ENCODE measurements at regions not wholly inside any gene's neighbourhood (a gene's known extent, or its start where the extent isn't known, plus 50 kb on each side); places are given as distances from the start of the nearest gene placed in this dataset.
A peak's percentile ranks its signal among the peaks of the same experiment; 100 is the strongest.

- H3K79me2 ChIP-seq (ENCODE audit: control insufficient read depth, insufficient read depth, low read length, poor library complexity): no peaks in the 10 kb centered on the region
- no peaks in the 10 kb centered on the region for H3K4me1 ChIP-seq (ENCODE audit: control insufficient read depth in 1 of 2, insufficient read depth in 2 of 2, low read length in 2 of 2)
- no peaks in the 10 kb centered on the region for H3K36me3 ChIP-seq (ENCODE audit: control insufficient read depth in 1 of 2, insufficient read depth in 2 of 2, low read length in 2 of 2)
- H2BK5ac ChIP-seq (ENCODE audit: low read depth, low read length, poor library complexity): no peak overlapping the region
- no peak overlapping the region for H4K12ac ChIP-seq (ENCODE audit: low read depth, low read length)
- no peak overlapping the region for H3K27ac ChIP-seq (ENCODE audit: low read depth, low read length)
- no peak overlapping the region for H4K8ac ChIP-seq (ENCODE audit: low read depth, low read length)
- DNase-seq: no peak
- H3K14ac ChIP-seq (ENCODE audit: low read length): no peak overlapping the region
- H2BK12ac ChIP-seq (ENCODE audit: low read length): no peak overlapping the region
- no peak overlapping the region for H3K4me2 ChIP-seq (ENCODE audit: low read length)
- no peaks in the 10 kb centered on the region for H3K9me3 ChIP-seq (ENCODE audit: insufficient read depth, low read depth, low read length)
- H2BK120ac ChIP-seq (ENCODE audit: insufficient read depth, low read length, poor library complexity): no peak overlapping the region
- H3K9ac ChIP-seq (ENCODE audit: low read length): no peak overlapping the region
- H3K4me3 ChIP-seq (ENCODE audit: low read depth, low read length): no peak overlapping the region
- H3K4ac ChIP-seq (ENCODE audit: low read depth, low read length): no peak overlapping the region
- no peaks in the 10 kb centered on the region for H3K79me1 ChIP-seq (ENCODE audit: low read length)
- no peak overlapping the region for H3K18ac ChIP-seq (ENCODE audit: low read length)
- no CpG with 5 or more reads among the region's 2 CpGs for WGBS (ENCODE audit: extremely low coverage, insufficient coverage, insufficient read length)
- H2AFZ ChIP-seq (ENCODE audit: insufficient read depth, low read length, poor library complexity): no peak overlapping the region
- H4K91ac ChIP-seq (ENCODE audit: low read depth, low read length): no peak overlapping the region
- no peaks in the 10 kb centered on the region for H3K27me3 ChIP-seq (ENCODE audit: insufficient read depth, low read length)
- no peak overlapping the region for H2AK5ac ChIP-seq (ENCODE audit: low read length)
- no peak overlapping the region for H3K23ac ChIP-seq (ENCODE audit: low read length)
Observed at GRCh38 chr12:89023936-89024335, 328.4 kb downstream of the DUSP6 start.

GRCh38 chr12:89020689-89021088 is 331.6 kb downstream of the DUSP6 start:
- no CpG with 5 or more reads among the region's 6 CpGs for WGBS (ENCODE audit: extremely low coverage, insufficient coverage, insufficient read length)
- no peak for DNase-seq
- Histone ChIP-seq H3K23ac (ENCODE audit: low read length) (no peak overlapping the region), H3K4ac (ENCODE audit: low read depth, low read length) (no peak overlapping the region), H3K27me3 (ENCODE audit: insufficient read depth, low read length) (no peaks in the 10 kb centered on the region), H4K91ac (ENCODE audit: low read depth, low read length) (no peak overlapping the region), H3K18ac (ENCODE audit: low read length) (no peak overlapping the region), H2AK5ac (ENCODE audit: low read length) (no peak overlapping the region), H3K27ac (ENCODE audit: low read depth, low read length) (no peak overlapping the region), H3K4me1 (ENCODE audit: control insufficient read depth in 1 of 2, insufficient read depth in 2 of 2, low read length in 2 of 2) (no peaks in the 10 kb centered on the region), H3K9ac (ENCODE audit: low read length) (no peak overlapping the region), H3K4me2 (ENCODE audit: low read length) (no peak overlapping the region), H3K36me3 (ENCODE audit: control insufficient read depth in 1 of 2, insufficient read depth in 2 of 2, low read length in 2 of 2) (no peaks in the 10 kb centered on the region), H4K8ac (ENCODE audit: low read depth, low read length) (no peak overlapping the region), H4K12ac (ENCODE audit: low read depth, low read length) (no peak overlapping the region), H3K14ac (ENCODE audit: low read length) (no peak overlapping the region), H3K79me1 (ENCODE audit: low read length) (no peaks in the 10 kb centered on the region), H2BK12ac (ENCODE audit: low read length) (no peak overlapping the region), H2BK5ac (ENCODE audit: low read depth, low read length, poor library complexity) (no peak overlapping the region), H3K4me3 (ENCODE audit: low read depth, low read length) (no peak overlapping the region), H2BK120ac (ENCODE audit: insufficient read depth, low read length, poor library complexity) (no peak overlapping the region), H3K79me2 (ENCODE audit: control insufficient read depth, insufficient read depth, low read length, poor library complexity) (no peaks in the 10 kb centered on the region), H2AFZ (ENCODE audit: insufficient read depth, low read length, poor library complexity) (no peak overlapping the region), H3K9me3 (ENCODE audit: insufficient read depth, low read depth, low read length) (no peaks in the 10 kb centered on the region)

DNA sequence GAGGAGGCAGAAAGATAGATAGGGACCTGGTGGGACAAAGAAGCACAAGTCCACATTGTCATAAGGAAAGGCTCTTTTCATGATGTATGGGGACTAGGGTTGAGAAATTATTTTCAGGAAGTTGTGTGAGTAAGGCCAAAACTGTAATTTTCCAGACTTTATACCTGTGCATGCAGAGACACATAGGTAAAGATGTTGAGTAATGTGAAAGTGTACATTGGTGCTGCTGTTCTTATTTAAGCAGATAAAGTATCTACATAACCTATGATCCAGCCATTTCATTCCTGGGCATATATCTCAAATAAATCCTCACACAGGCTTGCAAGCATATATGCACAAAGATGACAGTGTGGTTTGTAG is 332.2 kb downstream of the DUSP6 start:
- H3K14ac ChIP-seq (ENCODE audit: low read length): no peak overlapping the region
- no peaks in the 10 kb centered on the region for H3K27me3 ChIP-seq (ENCODE audit: insufficient read depth, low read length)
- no peak overlapping the region for H4K8ac ChIP-seq (ENCODE audit: low read depth, low read length)
- H3K23ac ChIP-seq (ENCODE audit: low read length): no peak overlapping the region
- H2BK12ac ChIP-seq (ENCODE audit: low read length): no peak overlapping the region
- H3K4me3 ChIP-seq (ENCODE audit: low read depth, low read length): no peak overlapping the region
- H3K27ac ChIP-seq (ENCODE audit: low read depth, low read length): no peak overlapping the region
- no peaks in the 10 kb centered on the region for H3K79me1 ChIP-seq (ENCODE audit: low read length)
- no peak overlapping the region for H2BK120ac ChIP-seq (ENCODE audit: insufficient read depth, low read length, poor library complexity)
- no peak overlapping the region for H3K18ac ChIP-seq (ENCODE audit: low read length)
- no peak overlapping the region for H3K4ac ChIP-seq (ENCODE audit: low read depth, low read length)
- no peak overlapping the region for H4K91ac ChIP-seq (ENCODE audit: low read depth, low read length)
- H3K4me2 ChIP-seq (ENCODE audit: low read length): no peak overlapping the region
- H3K4me1 ChIP-seq (ENCODE audit: control insufficient read depth in 1 of 2, insufficient read depth in 2 of 2, low read length in 2 of 2): no peaks in the 10 kb centered on the region
- H3K79me2 ChIP-seq (ENCODE audit: control insufficient read depth, insufficient read depth, low read length, poor library complexity): no peaks in the 10 kb centered on the region
- H4K12ac ChIP-seq (ENCODE audit: low read depth, low read length): no peak overlapping the region
- H2AFZ ChIP-seq (ENCODE audit: insufficient read depth, low read length, poor library complexity): no peak overlapping the region
- no peak for DNase-seq
- no peak overlapping the region for H3K9ac ChIP-seq (ENCODE audit: low read length)
- H2AK5ac ChIP-seq (ENCODE audit: low read length): no peak overlapping the region
- no peaks in the 10 kb centered on the region for H3K9me3 ChIP-seq (ENCODE audit: insufficient read depth, low read depth, low read length)
- H3K36me3 ChIP-seq (ENCODE audit: control insufficient read depth in 1 of 2, insufficient read depth in 2 of 2, low read length in 2 of 2): no peaks in the 10 kb centered on the region
- no peak overlapping the region for H2BK5ac ChIP-seq (ENCODE audit: low read depth, low read length, poor library complexity)

GRCh38 chr12:89019439-89020120 is 332.7 kb downstream of the DUSP6 start:
- Histone ChIP-seq H4K12ac (ENCODE audit: low read depth, low read length) (no peak overlapping the region), H3K27ac (ENCODE audit: low read depth, low read length) (no peak overlapping the region), H3K4me3 (ENCODE audit: low read depth, low read length) (no peak overlapping the region), H3K79me2 (ENCODE audit: control insufficient read depth, insufficient read depth, low read length, poor library complexity) (no peaks in the 10 kb centered on the region), H3K27me3 (ENCODE audit: insufficient read depth, low read length) (no peaks in the 10 kb centered on the region), H2BK120ac (ENCODE audit: insufficient read depth, low read length, poor library complexity) (no peak overlapping the region), H2BK12ac (ENCODE audit: low read length) (no peak overlapping the region), H3K36me3 (ENCODE audit: control insufficient read depth in 1 of 2, insufficient read depth in 2 of 2, low read length in 2 of 2) (no peaks in the 10 kb centered on the region), H3K4me1 (ENCODE audit: control insufficient read depth in 1 of 2, insufficient read depth in 2 of 2, low read length in 2 of 2) (no peaks in the 10 kb centered on the region), H4K91ac (ENCODE audit: low read depth, low read length) (no peak overlapping the region), H4K8ac (ENCODE audit: low read depth, low read length) (no peak overlapping the region), H3K4ac (ENCODE audit: low read depth, low read length) (no peak overlapping the region), H3K18ac (ENCODE audit: low read length) (no peak overlapping the region), H3K23ac (ENCODE audit: low read length) (no peak overlapping the region), H3K9ac (ENCODE audit: low read length) (no peak overlapping the region), H3K4me2 (ENCODE audit: low read length) (no peak overlapping the region), H3K14ac (ENCODE audit: low read length) (no peak overlapping the region), H2BK5ac (ENCODE audit: low read depth, low read length, poor library complexity) (no peak overlapping the region), H2AFZ (ENCODE audit: insufficient read depth, low read length, poor library complexity) (no peak overlapping the region), H3K79me1 (ENCODE audit: low read length) (no peaks in the 10 kb centered on the region), H3K9me3 (ENCODE audit: insufficient read depth, low read depth, low read length) (no peaks in the 10 kb centered on the region), H2AK5ac (ENCODE audit: low read length) (no peak overlapping the region)
- peak; percentile 72 to 86 for DNase-seq
- no CpG with 5 or more reads among the region's 14 CpGs for WGBS (ENCODE audit: extremely low coverage, insufficient coverage, insufficient read length)

All from trophoblast cell (in vitro differentiated cells and primary cell).